Smooth muscle cell (in vitro differentiated cells): ENCODE measurements at regions not wholly inside any gene's neighbourhood (a gene's known extent, or its start where the extent isn't known, plus 50 kb on each side); places are given as distances from the start of the nearest gene placed in this dataset.

Experiments used
- DNase-seq: peaks from one replicate; lab custom pipeline; 2025; ENCODE audit not compliant: unreplicated experiment; lab: John Stamatoyannopoulos, UW
- H2AFZ ChIP-seq: fragments of 200-600 bp; sonication (generic); 2 replicates; pipeline ENCODE4 v1.6.0; 2016; ENCODE audit warnings: antibody characterized with exemption, low read depth, mild to moderate bottlenecking
- H3F3A ChIP-seq: fragments of 200-600 bp; sonication (generic); 2 replicates; pipeline ENCODE4 v1.6.0; 2017; ENCODE audit warnings: antibody characterized with exemption, low read depth
- H3K27ac ChIP-seq: fragments of 200-600 bp; sonication (generic); 2 replicates; pipeline ENCODE4 v1.5.1; 2016; ENCODE audit warnings: low read depth, mild to moderate bottlenecking
- H3K27me3 ChIP-seq: fragments of 200-600 bp; sonication (generic); 2 replicates; pipeline ENCODE4 v1.6.1; 2016; ENCODE audit warnings: low read depth, mild to moderate bottlenecking
- H3K36me3 ChIP-seq: fragments of 200-600 bp; sonication (generic); 2 replicates; pipeline ENCODE4 v1.5.1; 2016; ENCODE audit warnings: low read depth
- H3K4me1 ChIP-seq: fragments of 200-600 bp; sonication (generic); 2 replicates; pipeline ENCODE4 v1.5.1; 2016; ENCODE audit warnings: low read depth
- H3K4me2 ChIP-seq: fragments of 200-600 bp; sonication (generic); 2 replicates; pipeline ENCODE4 v1.6.0; 2016; ENCODE audit warnings: mild to moderate bottlenecking
- H3K4me3 ChIP-seq: fragments of 200-600 bp; sonication (generic); 2 replicates; pipeline ENCODE4 v1.5.1; 2016; ENCODE audit warnings: mild to moderate bottlenecking
- H3K79me2 ChIP-seq: fragments of 200-600 bp; sonication (generic); 2 replicates; pipeline ENCODE4 v1.6.0; 2016; ENCODE audit warnings: low read depth, mild to moderate bottlenecking
- H3K9ac ChIP-seq: fragments of 200-600 bp; sonication (generic); 2 replicates; pipeline ENCODE4 v1.6.0; 2016; ENCODE audit warnings: low read depth
- H3K9me3 ChIP-seq: fragments of 200-600 bp; sonication (generic); replicated peaks from 2 replicates; pipeline ENCODE4 v1.5.1; 2016; ENCODE audit warnings: low read depth
- H4K20me1 ChIP-seq: fragments of 200-600 bp; sonication (generic); 2 replicates; pipeline ENCODE4 v1.6.0; 2016; ENCODE audit warnings: low read depth
- WGBS: methylation state at CpG from one replicate; pipeline ENCODE4 v1.1.7; 2016; ENCODE audit warnings: low lambda C conversion rate; 5-methylcytosine and 5-hydroxymethylcytosine counted together
- TF ChIP-seq, protein P1 (sequence below): fragments of 200-600 bp; sonication (generic); IDR thresholded peaks from 2 replicates; pipeline ENCODE4 v1.5.1; 2017; ENCODE audit warnings: borderline replicate concordance, mild to moderate bottlenecking, antibody characterized with exemption; ENCODE audit not compliant: insufficient read depth, poor library complexity, severe bottlenecking

GRCh38 chr6:170159022-170159965, 131.6 kb downstream of the DLL1 start:
- no peaks in the 10 kb centered on the region for H3K79me2 ChIP-seq
- no peak overlapping the region for H3K9ac ChIP-seq
- H3F3A ChIP-seq, result no peaks in the 10 kb centered on the region
- no peak overlapping the region for H3K4me3 ChIP-seq
- WGBS, result 92% methylated on average over 50 of the region's 53 CpGs
- no peaks in the 10 kb centered on the region for H3K9me3 ChIP-seq
- no peak overlapping the region for H3K27ac ChIP-seq
- no peaks in the 10 kb centered on the region for H3K36me3 ChIP-seq
- no peaks in the 10 kb centered on the region for H4K20me1 ChIP-seq
- no peak overlapping the region for H2AFZ ChIP-seq
- TF ChIP-seq, protein P1, sequence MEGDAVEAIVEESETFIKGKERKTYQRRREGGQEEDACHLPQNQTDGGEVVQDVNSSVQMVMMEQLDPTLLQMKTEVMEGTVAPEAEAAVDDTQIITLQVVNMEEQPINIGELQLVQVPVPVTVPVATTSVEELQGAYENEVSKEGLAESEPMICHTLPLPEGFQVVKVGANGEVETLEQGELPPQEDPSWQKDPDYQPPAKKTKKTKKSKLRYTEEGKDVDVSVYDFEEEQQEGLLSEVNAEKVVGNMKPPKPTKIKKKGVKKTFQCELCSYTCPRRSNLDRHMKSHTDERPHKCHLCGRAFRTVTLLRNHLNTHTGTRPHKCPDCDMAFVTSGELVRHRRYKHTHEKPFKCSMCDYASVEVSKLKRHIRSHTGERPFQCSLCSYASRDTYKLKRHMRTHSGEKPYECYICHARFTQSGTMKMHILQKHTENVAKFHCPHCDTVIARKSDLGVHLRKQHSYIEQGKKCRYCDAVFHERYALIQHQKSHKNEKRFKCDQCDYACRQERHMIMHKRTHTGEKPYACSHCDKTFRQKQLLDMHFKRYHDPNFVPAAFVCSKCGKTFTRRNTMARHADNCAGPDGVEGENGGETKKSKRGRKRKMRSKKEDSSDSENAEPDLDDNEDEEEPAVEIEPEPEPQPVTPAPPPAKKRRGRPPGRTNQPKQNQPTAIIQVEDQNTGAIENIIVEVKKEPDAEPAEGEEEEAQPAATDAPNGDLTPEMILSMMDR, result no peak
- no peak overlapping the region for H3K4me2 ChIP-seq
- DNase-seq, result no peak
- H3K27me3 ChIP-seq, result no peaks in the 10 kb centered on the region
- no peaks in the 10 kb centered on the region for H3K4me1 ChIP-seq

DNA sequence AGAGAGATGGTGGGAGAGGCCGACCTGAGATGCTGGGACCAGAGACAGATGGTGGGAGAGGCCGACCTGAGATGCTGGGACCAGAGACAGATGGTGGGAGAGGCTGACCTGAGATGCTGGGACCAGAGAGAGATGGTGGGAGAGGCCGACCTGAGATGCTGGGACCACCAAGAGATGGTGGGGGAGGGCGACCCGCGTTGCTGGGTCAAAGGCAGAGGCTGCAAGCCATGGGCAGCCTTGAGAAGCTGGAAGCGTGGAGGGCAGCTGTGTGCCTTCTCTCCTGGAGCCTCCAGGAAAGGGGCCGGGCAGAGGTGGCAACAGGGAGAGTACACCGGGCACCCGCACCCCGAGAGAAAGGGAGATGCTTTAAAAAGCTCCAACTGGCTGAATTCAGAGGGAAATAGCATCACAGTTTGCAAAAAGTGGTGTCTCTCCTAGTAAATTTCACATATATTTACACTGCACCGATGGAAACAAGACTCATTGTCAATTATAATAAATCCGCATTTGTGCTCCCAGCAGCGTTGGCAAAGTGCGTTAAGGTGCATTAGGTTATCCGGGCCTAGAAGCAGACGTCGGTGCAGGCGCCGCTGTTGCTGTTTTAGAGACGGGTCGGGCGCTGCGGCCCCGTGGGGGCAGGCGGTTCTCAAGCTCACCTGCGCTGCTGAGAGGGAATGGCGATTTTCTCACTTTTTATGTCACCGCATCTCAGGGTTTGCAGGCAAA, 132.4 kb downstream of the DLL1 start:
- no peaks in the 10 kb centered on the region for H3F3A ChIP-seq
- no peak overlapping the region for H3K4me3 ChIP-seq
- H3K4me2 ChIP-seq, result no peak overlapping the region
- H3K9me3 ChIP-seq, result no peaks in the 10 kb centered on the region
- H2AFZ ChIP-seq, result no peak overlapping the region
- WGBS, result 93% methylated on average over 29 of the region's 29 CpGs
- no peaks in the 10 kb centered on the region for H3K36me3 ChIP-seq
- H3K27me3 ChIP-seq, result no peaks in the 10 kb centered on the region
- H3K9ac ChIP-seq, result no peak overlapping the region
- H3K27ac ChIP-seq, result no peak overlapping the region
- peaks cover 1% of the 10 kb centered on the region for H3K4me1 ChIP-seq
- no peaks in the 10 kb centered on the region for H4K20me1 ChIP-seq
- DNase-seq, result no peak
- TF ChIP-seq, protein P1, result no peak
- no peaks in the 10 kb centered on the region for H3K79me2 ChIP-seq

- Histone ChIP-seq H4K20me1 (no peaks in the 10 kb centered on the region), H3K79me2 (no peaks in the 10 kb centered on the region), H3K4me3 (no peak overlapping the region), H3F3A (no peaks in the 10 kb centered on the region), H2AFZ (no peak overlapping the region), H3K27me3 (no peaks in the 10 kb centered on the region), H3K4me1 (peaks cover 9% of the 10 kb centered on the region), H3K9ac (no peak overlapping the region), H3K27ac (no peak overlapping the region), H3K9me3 (no peaks in the 10 kb centered on the region), H3K4me2 (no peak overlapping the region), H3K36me3 (no peaks in the 10 kb centered on the region)
- TF ChIP-seq, protein P1, result no peak
- DNase-seq, result no peak
- WGBS, result 94% methylated on average over 28 of the region's 28 CpGs
These were observed 133.2 kb downstream of the DLL1 start for GRCh38 chr6:170157567-170158218.
